ENCODE measurements at regions not wholly inside any gene's neighbourhood (a gene's known extent, or its start where the extent isn't known, plus 50 kb on each side); places are given as distances from the start of the nearest gene placed in this dataset.
A peak's percentile ranks its signal among the peaks of the same experiment; 100 is the strongest.

- H3K79me2 ChIP-seq (ENCODE audit: insufficient read depth): no peaks in the 10 kb centered on the region
- H3K9ac ChIP-seq: no peak overlapping the region
- H3K27ac ChIP-seq: no peak overlapping the region
- 63 to 64% methylated on average over 3 of the region's 3 CpGs for WGBS, 2 experiments (ENCODE audit: low coverage in 1 of 2, low lambda C conversion rate in 2 of 2, missing lambda C conversion rate in 2 of 2)
- H3F3A ChIP-seq (ENCODE audit: insufficient read depth): no peaks in the 10 kb centered on the region
- in situ Hi-C loops (cut with MboI): no loop called here
- no peak overlapping the region for H3K4me3 ChIP-seq
- no peaks in the 10 kb centered on the region for H4K20me1 ChIP-seq (ENCODE audit: insufficient read depth)
- no peaks in the 10 kb centered on the region for H3K9me2 ChIP-seq (ENCODE audit: insufficient read depth)
- H3K4me2 ChIP-seq (ENCODE audit: unreplicated experiment): no peak overlapping the region
- TF ChIP-seq EZH2 (IDR thresholded peaks at IDR 0.05; ENCODE audit: insufficient read depth, poor library complexity, severe bottlenecking) (no peak), EZH2phosphoT487 (IDR thresholded peaks at IDR 0.05; ENCODE audit: insufficient read depth, low read depth) (no peak)
- no peaks in the 10 kb centered on the region for H3K4me1 ChIP-seq (ENCODE audit: insufficient read depth)
- H2AFZ ChIP-seq: no peak overlapping the region
- H3K27me3 ChIP-seq (replicated peaks; ENCODE audit: insufficient read depth): peaks cover 11% of the 10 kb centered on the region; the same call in 1 of the 2 replicates
- no peaks in the 10 kb centered on the region for H3K36me3 ChIP-seq (ENCODE audit: low read depth)
- no peak for DNase-seq
- no peaks in the 10 kb centered on the region for H3K9me3 ChIP-seq (ENCODE audit: low read depth)
Measured at GRCh38 chr5:38648703-38649291, 92.4 kb upstream of the LIFR start.

- 63 to 76% methylated on average over 6 to 7 of the region's 7 CpGs for WGBS, 2 experiments (ENCODE audit: low coverage in 1 of 2, low lambda C conversion rate in 2 of 2, missing lambda C conversion rate in 2 of 2)
- Histone ChIP-seq H3K4me1 (ENCODE audit: insufficient read depth) (no peaks in the 10 kb centered on the region), H3K79me2 (ENCODE audit: insufficient read depth) (no peaks in the 10 kb centered on the region), H3K9me2 (ENCODE audit: insufficient read depth) (no peaks in the 10 kb centered on the region), H3K36me3 (ENCODE audit: low read depth) (no peaks in the 10 kb centered on the region), H2AFZ (peak overlapping the region; percentile 35; the same call in 1 of the 2 replicates), H3K27me3 (replicated peaks; ENCODE audit: insufficient read depth) (peaks cover 8% of the 10 kb centered on the region; the same call in 1 of the 2 replicates), H3K9ac (no peak overlapping the region), H3K27ac (no peak overlapping the region), H3K9me3 (ENCODE audit: low read depth) (no peaks in the 10 kb centered on the region), H4K20me1 (ENCODE audit: insufficient read depth) (no peaks in the 10 kb centered on the region), H3K4me2 (ENCODE audit: unreplicated experiment) (peak overlapping the region; percentile 31), H3K4me3 (peak overlapping the region; percentile 41), H3F3A (ENCODE audit: insufficient read depth) (no peaks in the 10 kb centered on the region)
- DNase-seq: no peak
- TF ChIP-seq EZH2phosphoT487 (IDR thresholded peaks at IDR 0.05; ENCODE audit: insufficient read depth, low read depth) (no peak), EZH2 (IDR thresholded peaks at IDR 0.05; ENCODE audit: insufficient read depth, poor library complexity, severe bottlenecking) (no peak)
- in situ Hi-C loops (cut with MboI): no loop called here
Measured at GRCh38 chr5:38650540-38650939, 94.1 kb upstream of the LIFR start.

- Histone ChIP-seq H3K4me2 (ENCODE audit: unreplicated experiment) (peak overlapping the region; percentile 31), H3K4me3 (peak overlapping the region; percentile 41), H3K27ac (no peak overlapping the region), H3K27me3 (replicated peaks; ENCODE audit: insufficient read depth) (peaks cover 12% of the 10 kb centered on the region; the same call in 1 of the 2 replicates), H3K9me3 (ENCODE audit: low read depth) (no peaks in the 10 kb centered on the region), H3K9me2 (ENCODE audit: insufficient read depth) (no peaks in the 10 kb centered on the region), H3K4me1 (ENCODE audit: insufficient read depth) (no peaks in the 10 kb centered on the region), H3K36me3 (ENCODE audit: low read depth) (no peaks in the 10 kb centered on the region), H2AFZ (peak overlapping the region; percentile 35; the same call in 1 of the 2 replicates), H4K20me1 (ENCODE audit: insufficient read depth) (no peaks in the 10 kb centered on the region), H3F3A (ENCODE audit: insufficient read depth) (no peaks in the 10 kb centered on the region), H3K79me2 (ENCODE audit: insufficient read depth) (no peaks in the 10 kb centered on the region), H3K9ac (no peak overlapping the region)
- in situ Hi-C loops (cut with MboI): no loop called here
- no peak for TF ChIP-seq EZH2 (IDR thresholded peaks at IDR 0.05; ENCODE audit: insufficient read depth, poor library complexity, severe bottlenecking)
- no peak for TF ChIP-seq EZH2phosphoT487 (IDR thresholded peaks at IDR 0.05; ENCODE audit: insufficient read depth, low read depth)
- peak; percentile 46 for DNase-seq
- WGBS, 2 experiments (ENCODE audit: low coverage in 1 of 2, low lambda C conversion rate in 2 of 2, missing lambda C conversion rate in 2 of 2): 41 to 47% methylated on average over 8 of the region's 8 CpGs
Measured at GRCh38 chr5:38650946-38651345, 94.5 kb upstream of the LIFR start.

DNA sequence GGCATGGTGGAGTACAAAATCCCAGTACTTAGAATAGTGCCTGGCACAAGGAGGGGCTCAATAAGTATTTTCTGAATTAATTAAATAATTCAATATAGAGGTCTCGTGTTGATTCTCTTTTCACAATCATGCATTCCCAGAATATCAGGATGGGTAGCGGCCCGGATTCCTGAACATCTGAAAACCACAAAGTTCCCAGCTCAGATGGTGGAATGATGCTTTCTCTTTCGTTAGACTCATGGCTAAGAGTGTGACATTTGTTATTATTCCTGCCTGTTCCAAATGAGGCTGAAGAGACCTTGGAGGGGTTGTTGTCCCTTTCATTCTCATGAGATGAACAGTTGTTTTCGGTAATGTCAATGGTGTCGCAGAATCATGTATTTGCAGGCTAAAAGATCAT is 95.4 kb upstream of the LIFR start:
- Histone ChIP-seq H3K79me2 (ENCODE audit: insufficient read depth) (no peaks in the 10 kb centered on the region), H3K4me1 (ENCODE audit: insufficient read depth) (no peaks in the 10 kb centered on the region), H3K4me2 (ENCODE audit: unreplicated experiment) (no peak overlapping the region), H3K9me2 (ENCODE audit: insufficient read depth) (no peaks in the 10 kb centered on the region), H3K4me3 (no peak overlapping the region), H3K27ac (no peak overlapping the region), H3F3A (ENCODE audit: insufficient read depth) (no peaks in the 10 kb centered on the region), H4K20me1 (ENCODE audit: insufficient read depth) (no peaks in the 10 kb centered on the region), H3K27me3 (replicated peaks; ENCODE audit: insufficient read depth) (peaks cover 12% of the 10 kb centered on the region; the same call in 1 of the 2 replicates), H2AFZ (no peak overlapping the region), H3K36me3 (ENCODE audit: low read depth) (no peaks in the 10 kb centered on the region), H3K9me3 (ENCODE audit: low read depth) (no peaks in the 10 kb centered on the region), H3K9ac (no peak overlapping the region)
- 75 to 77% methylated on average over 6 of the region's 6 CpGs for WGBS, 2 experiments (ENCODE audit: low coverage in 1 of 2, low lambda C conversion rate in 2 of 2, missing lambda C conversion rate in 2 of 2)
- DNase-seq: no peak
- TF ChIP-seq EZH2phosphoT487 (IDR thresholded peaks at IDR 0.05; ENCODE audit: insufficient read depth, low read depth) (no peak), EZH2 (IDR thresholded peaks at IDR 0.05; ENCODE audit: insufficient read depth, poor library complexity, severe bottlenecking) (no peak)
- in situ Hi-C loops (cut with MboI): no loop called here
